GM10248 (cell line): ENCODE measurements at regions not wholly inside any gene's neighbourhood (a gene's known extent, or its start where the extent isn't known, plus 50 kb on each side); places are given as distances from the start of the nearest gene placed in this dataset.

Experiments
- CTCF ChIA-PET: fragments of 300-600 bp; sonication (Branson Sonifier 250); formaldehyde crosslinking; extraction: SDS; loops from one replicate; lab custom pipeline; 2021; ENCODE audit warnings: antibody characterized with exemption; lab: Yijun Ruan, JAX
- POLR2A ChIA-PET: fragments of 350-650 bp; sonication (Branson Sonifier 250); formaldehyde crosslinking; extraction: SDS; loops from one replicate; lab custom pipeline; 2020; ENCODE audit warnings: antibody characterized with exemption; lab: Yijun Ruan, JAX
- DNase-seq: peaks from one replicate; pipeline ENCODE4 v3.0.0; 2012; ENCODE audit errors: extremely low spot score
- TF ChIP-seq, protein P1 (sequence below): IDR thresholded peaks from 2 replicates; pipeline ENCODE4 v1.5.1; 2012; ENCODE audit warnings: mild to moderate bottlenecking, low read depth; ENCODE audit errors: extremely low read depth, missing control alignments, control extremely low read depth

DNA sequence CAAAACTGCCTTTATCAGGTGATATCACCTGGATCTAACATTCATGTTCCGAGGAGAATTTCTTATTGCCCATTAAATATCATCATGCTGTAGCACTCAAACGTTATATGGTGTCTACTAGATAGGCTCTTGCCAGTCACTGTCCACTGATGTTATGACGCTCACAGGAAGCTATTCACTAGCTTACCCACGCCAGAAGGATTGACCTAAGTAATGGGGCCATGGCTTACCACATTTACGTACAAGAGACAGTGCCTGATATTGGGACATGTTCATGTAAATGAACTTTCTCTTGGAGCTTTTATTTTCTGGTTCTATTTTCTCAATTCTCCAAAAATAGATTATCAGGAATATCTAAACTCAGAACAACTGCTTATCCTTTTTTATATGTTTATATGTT, 91.7 kb upstream of the NAALADL2 start:
- ChIA-PET CTCF (no interaction called here), POLR2A (no interaction called here)
- DNase-seq = no peak
- TF ChIP-seq, protein P1, sequence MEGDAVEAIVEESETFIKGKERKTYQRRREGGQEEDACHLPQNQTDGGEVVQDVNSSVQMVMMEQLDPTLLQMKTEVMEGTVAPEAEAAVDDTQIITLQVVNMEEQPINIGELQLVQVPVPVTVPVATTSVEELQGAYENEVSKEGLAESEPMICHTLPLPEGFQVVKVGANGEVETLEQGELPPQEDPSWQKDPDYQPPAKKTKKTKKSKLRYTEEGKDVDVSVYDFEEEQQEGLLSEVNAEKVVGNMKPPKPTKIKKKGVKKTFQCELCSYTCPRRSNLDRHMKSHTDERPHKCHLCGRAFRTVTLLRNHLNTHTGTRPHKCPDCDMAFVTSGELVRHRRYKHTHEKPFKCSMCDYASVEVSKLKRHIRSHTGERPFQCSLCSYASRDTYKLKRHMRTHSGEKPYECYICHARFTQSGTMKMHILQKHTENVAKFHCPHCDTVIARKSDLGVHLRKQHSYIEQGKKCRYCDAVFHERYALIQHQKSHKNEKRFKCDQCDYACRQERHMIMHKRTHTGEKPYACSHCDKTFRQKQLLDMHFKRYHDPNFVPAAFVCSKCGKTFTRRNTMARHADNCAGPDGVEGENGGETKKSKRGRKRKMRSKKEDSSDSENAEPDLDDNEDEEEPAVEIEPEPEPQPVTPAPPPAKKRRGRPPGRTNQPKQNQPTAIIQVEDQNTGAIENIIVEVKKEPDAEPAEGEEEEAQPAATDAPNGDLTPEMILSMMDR = no peak

DNA sequence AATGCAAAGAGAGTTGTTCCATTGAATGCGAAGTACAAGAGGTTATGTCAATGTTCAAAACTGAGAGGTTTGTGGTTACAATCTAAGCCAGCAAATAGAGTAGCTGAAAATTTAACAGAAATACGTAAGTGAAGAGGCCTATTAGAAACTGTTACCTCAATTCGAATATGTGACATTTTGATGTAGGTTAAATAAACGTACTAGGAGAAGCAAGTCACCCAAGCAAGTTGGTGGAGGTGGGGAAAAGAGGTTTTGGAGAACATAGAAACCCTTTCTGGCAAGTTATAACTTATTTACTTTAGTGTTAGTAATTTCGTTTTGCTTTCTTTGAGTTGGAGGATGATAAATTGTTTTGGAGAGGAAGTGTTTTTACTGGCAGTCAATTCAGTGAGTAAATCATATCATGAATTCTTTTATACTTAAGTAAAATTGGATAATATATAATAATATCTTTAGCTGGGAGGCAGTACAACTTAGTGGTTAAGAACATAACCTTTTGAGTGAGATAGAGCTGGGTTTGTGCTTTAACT, 91.2 kb upstream of the NAALADL2 start:
- DNase-seq = no peak
- TF ChIP-seq, protein P1 = no peak
- CTCF ChIA-PET = no interaction called here
- POLR2A ChIA-PET = no interaction called here

DNA sequence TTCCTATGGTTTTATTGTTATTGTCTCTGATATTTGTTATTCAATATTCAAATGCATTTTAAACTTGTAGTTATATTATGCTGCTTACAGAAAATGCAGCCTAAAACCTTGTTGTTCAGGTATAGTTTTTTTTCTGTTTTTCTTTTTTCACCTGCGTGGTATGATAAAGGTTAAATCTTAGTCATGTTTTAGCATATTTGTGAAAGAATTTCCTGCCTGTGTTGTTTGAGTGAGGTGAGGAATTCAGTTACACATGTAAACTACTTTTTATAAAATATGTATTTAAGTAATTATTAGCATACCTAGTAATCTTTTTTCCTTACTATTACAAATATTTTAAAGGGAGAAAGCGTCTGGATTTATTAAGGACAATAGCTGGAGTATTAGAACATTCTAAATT, 90.0 kb upstream of the NAALADL2 start:
- ChIA-PET CTCF (no interaction called here), POLR2A (no interaction called here)
- TF ChIP-seq, protein P1 = no peak
- DNase-seq = no peak

DNA sequence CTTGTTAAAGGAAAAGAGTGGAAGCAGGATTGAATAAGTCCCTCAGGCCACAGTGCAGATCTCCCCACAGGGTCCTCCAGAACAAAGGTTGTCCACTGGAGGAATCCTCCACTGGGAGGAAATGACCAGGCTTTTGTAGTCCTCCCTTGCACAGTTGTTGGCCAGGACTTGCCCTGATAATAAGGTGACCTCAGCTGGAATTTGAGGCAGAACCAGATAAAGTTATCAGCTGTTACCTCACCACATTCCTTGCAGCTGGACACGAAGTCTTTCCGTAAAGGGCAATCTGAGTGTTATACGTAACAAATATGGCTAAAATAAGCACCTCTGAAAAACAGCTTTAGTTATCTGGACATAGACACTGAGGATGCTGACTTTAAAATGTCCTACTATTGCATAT, 83.5 kb upstream of the NAALADL2 start:
- ChIA-PET CTCF (no interaction called here), POLR2A (no interaction called here)
- TF ChIP-seq, protein P1 = no peak
- DNase-seq = no peak

DNA sequence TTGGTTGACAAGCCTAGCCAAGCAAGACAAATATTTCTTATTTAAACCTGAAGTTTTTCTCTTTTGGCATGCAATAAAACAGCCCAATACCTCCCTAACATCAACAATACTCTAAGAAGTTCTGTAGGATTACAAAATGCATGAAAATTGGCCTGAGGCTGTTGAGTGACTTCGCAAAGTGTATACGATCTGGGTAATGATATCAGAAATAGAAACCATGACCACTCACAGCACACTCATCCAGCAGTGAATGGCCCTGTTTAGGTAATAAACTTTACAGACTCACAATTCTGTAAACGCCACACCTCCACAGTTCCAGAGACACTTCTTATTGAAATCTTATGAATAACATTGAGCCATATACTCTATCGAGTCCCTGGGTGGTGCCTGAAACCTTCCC, 83.0 kb upstream of the NAALADL2 start:
- TF ChIP-seq, protein P1 = no peak
- DNase-seq = no peak
- ChIA-PET CTCF (no interaction called here), POLR2A (no interaction called here)

DNA sequence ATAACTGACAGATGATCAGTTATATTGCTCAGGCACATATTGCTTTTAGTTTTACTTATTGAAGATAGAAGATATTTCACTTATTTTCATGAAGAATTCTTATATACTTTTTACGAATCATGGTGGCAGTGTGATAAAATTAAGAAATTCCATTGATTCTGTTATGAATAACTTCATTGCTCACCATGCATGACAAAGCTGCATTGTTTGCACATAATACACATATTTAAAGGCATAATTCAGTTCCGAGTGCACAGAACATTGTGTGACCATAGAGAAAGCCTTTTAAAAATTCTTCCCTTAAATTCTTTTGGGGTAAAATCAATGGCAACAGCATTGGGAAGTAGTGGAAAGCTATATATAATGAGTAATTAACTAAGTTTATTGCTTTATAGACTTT, 82.5 kb upstream of the NAALADL2 start:
- DNase-seq = no peak
- TF ChIP-seq, protein P1 = no peak
- ChIA-PET CTCF (no interaction called here), POLR2A (no interaction called here)

DNA sequence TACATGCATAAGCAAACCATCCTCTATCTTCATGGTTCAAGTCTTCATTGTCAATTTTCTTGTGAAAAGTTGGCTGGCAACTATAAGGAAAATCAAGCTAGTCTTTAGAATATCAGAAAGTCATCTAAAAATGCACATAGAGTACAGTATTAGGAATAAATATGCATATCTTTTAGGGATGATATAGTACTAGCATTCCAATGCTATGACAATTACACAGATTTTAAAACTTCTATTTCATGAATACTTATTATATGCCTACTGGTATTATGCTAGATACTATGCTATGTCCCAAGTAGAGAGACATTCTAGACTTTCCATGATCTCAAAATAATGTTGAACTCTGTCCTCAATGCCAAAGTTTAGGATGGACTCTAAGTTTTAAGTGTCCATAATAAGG, 81.3 kb upstream of the NAALADL2 start:
- ChIA-PET POLR2A (no interaction called here), CTCF (no interaction called here)
- DNase-seq = no peak
- TF ChIP-seq, protein P1 = no peak
